AG09309 (cell line): ENCODE measurements at regions not wholly inside any gene's neighbourhood (a gene's known extent, or its start where the extent isn't known, plus 50 kb on each side); places are given as distances from the start of the nearest gene placed in this dataset.

Experiments used
- DNase-seq: peaks from one replicate; pipeline ENCODE4 v3.0.0-alpha.2; 2010; ENCODE audit warnings: low read depth
- H3K4me3 ChIP-seq: 2 replicates; pipeline ENCODE4 v1.5.1; 2011; ENCODE audit warnings: mild to moderate bottlenecking, low read depth, low read length, moderate library complexity; ENCODE audit not compliant: control insufficient read depth
- TF ChIP-seq, protein P1 (sequence below): IDR thresholded peaks from 2 replicates; pipeline ENCODE4 v1.5.1; 2011; ENCODE audit warnings: mild to moderate bottlenecking, low read depth, low read length, inconsistent platforms; ENCODE audit not compliant: insufficient read depth, control insufficient read depth; ENCODE audit errors: missing control alignments

- H3K4me3 ChIP-seq: no peak overlapping the region
- no peak for DNase-seq
- TF ChIP-seq, protein P1, sequence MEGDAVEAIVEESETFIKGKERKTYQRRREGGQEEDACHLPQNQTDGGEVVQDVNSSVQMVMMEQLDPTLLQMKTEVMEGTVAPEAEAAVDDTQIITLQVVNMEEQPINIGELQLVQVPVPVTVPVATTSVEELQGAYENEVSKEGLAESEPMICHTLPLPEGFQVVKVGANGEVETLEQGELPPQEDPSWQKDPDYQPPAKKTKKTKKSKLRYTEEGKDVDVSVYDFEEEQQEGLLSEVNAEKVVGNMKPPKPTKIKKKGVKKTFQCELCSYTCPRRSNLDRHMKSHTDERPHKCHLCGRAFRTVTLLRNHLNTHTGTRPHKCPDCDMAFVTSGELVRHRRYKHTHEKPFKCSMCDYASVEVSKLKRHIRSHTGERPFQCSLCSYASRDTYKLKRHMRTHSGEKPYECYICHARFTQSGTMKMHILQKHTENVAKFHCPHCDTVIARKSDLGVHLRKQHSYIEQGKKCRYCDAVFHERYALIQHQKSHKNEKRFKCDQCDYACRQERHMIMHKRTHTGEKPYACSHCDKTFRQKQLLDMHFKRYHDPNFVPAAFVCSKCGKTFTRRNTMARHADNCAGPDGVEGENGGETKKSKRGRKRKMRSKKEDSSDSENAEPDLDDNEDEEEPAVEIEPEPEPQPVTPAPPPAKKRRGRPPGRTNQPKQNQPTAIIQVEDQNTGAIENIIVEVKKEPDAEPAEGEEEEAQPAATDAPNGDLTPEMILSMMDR: no peak
Measured at GRCh38 chr1:104380003-104380402, 630.3 kb downstream of the AMY1C start.

- no peak overlapping the region for H3K4me3 ChIP-seq
- no peak for DNase-seq
- TF ChIP-seq, protein P1: no peak
Measured at GRCh38 chr1:104387716-104388508, 638.2 kb downstream of the AMY1C start.

DNA sequence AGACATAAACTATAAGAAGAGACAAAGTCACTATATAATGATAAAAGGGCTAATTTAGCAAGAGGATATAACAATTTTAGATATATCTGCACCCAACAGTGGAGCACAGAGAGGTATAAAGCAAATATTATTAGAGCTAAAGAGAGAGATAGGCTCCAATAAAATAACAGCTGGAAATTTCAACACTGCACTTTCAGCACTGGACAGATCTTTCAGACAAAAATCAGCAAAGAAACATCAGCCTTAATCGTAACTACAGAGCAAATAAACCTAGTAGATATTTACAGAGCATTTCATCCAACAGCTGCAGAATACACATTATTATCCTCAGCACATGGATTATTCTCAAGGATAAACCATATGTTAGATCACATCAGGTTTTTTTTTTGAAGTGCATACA lies 642.9 kb downstream of the AMY1C start:
- TF ChIP-seq, protein P1: no peak
- H3K4me3 ChIP-seq: no peak overlapping the region
- no peak for DNase-seq

DNA sequence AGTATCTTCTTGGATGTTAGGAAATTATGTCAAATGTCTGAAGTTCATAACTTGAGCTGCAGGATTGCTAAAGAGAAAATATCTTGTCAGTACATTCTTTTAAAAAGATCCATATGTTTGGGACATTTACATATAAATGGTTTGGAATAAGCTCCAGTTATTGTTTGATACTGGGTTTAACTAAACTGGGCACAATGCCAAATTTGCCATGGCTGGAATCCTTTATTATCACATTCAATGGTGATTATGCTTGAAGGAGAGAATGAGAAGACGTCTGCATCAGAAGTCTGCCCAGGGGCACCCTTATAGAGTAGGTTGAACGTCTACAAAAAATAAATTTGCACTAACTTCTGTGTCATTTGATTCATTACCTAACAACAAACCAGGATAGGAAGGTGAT lies 652.5 kb downstream of the AMY1C start:
- TF ChIP-seq, protein P1: no peak
- DNase-seq: no peak
- no peak overlapping the region for H3K4me3 ChIP-seq

DNA sequence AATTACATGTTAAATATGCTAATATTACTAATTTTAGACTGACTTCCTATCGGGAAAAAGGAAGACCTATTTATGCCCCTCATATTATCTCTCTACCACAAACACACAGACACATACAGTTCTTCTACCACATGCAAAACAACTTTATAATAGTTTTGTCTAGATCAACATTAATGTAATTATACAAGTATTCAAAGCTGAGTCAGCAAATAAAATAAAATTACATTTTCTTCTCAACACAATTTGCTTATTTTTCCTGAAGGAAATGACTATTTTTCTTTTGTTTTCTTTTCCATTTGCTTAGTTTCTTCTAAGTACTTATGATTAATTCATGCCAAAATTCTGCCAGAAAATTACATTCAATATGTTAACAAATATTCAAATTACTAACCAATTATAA lies 654.2 kb downstream of the AMY1C start:
- DNase-seq: no peak
- no peak overlapping the region for H3K4me3 ChIP-seq
- TF ChIP-seq, protein P1: no peak

DNA sequence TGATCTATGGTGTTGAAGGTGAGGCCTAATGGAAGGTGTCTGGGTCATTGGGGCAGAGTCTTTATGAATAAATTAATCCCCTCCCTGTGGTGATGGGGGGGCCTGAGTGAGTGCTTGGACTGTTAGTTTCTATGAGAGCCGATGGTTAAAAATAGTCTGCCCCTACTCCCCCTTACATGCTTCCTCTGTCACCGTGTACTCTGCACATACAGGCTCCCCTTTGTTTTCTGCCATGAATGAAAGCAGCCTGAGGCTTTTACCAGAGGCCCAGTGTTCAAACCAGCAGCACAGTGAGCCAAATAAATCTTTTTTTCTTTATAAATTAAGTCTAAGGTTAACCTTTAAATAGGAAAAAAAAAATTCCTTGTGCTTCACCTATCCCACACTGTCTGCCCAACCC lies 657.0 kb downstream of the AMY1C start:
- no peak for DNase-seq
- TF ChIP-seq, protein P1: no peak
- no peak overlapping the region for H3K4me3 ChIP-seq
